Umbilical cord (tissue), 1 donor: ENCODE measurements at regions not wholly inside any gene's neighbourhood (a gene's known extent, or its start where the extent isn't known, plus 50 kb on each side); places are given as distances from the start of the nearest gene placed in this dataset.
"Not testable (repeated sequence)": the region's sequence is repeated elsewhere in the genome, so short reads cannot be mapped to it uniquely, and the experiment has no call there.

ENCODE experiments used
- DNase-seq: peaks from one replicate; pipeline ENCODE4 v3.0.0-alpha.2; 2015; ENCODE audit warnings: low spot score

GRCh38 chr14:55767286-55767685 lies 187.3 kb downstream of the KTN1 start:
- DNase-seq = no peak

DNA sequence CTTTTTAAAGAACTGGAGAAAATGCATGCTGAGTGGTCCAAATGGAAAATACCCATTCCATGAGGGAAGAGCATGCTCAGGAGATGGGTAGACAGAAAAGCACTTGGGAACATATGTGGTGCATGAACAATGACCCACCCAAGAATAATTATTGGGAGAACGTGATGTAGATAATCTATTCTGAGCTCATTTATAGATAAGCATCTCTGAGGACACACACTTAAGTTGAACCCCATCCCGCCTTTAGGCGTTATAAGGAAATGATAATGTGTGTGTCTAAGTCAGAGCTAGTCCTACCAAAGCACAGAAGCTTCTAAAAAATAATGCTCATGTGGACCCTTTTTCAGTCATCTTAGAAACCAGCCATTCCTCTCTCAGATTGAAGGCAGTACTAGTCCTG lies 189.9 kb downstream of the KTN1 start:
- DNase-seq = no peak

GRCh38 chr14:55771242-55771981 lies 191.4 kb downstream of the KTN1 start:
- no peak for DNase-seq

GRCh38 chr14:55772486-55772885 lies 192.5 kb downstream of the KTN1 start:
- DNase-seq = no peak

DNA sequence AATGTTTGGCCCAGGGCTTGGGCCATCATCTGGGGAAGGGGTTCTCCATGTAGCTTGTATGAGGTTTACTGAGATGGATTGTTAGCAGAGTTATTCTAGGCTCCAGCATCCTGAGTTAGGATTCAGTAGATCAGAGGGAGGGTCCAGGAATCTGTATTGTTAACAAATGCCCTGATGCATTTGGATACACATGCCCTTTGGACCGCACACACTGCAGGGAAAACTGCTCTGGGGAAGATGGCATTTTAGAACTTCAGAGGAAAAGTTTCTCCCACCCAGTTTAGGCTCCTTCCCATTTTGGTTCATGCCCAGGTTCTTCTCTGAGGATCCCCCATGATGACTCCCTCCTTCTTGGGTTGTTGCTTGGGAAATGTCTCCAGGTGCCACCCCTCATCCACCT lies 193.3 kb downstream of the KTN1 start:
- DNase-seq = no peak

- DNase-seq = no peak
Observed at GRCh38 chr14:55773984-55774545, 194.1 kb downstream of the KTN1 start.

GRCh38 chr14:55777877-55778276 lies 197.9 kb downstream of the KTN1 start:
- DNase-seq = no peak

DNA sequence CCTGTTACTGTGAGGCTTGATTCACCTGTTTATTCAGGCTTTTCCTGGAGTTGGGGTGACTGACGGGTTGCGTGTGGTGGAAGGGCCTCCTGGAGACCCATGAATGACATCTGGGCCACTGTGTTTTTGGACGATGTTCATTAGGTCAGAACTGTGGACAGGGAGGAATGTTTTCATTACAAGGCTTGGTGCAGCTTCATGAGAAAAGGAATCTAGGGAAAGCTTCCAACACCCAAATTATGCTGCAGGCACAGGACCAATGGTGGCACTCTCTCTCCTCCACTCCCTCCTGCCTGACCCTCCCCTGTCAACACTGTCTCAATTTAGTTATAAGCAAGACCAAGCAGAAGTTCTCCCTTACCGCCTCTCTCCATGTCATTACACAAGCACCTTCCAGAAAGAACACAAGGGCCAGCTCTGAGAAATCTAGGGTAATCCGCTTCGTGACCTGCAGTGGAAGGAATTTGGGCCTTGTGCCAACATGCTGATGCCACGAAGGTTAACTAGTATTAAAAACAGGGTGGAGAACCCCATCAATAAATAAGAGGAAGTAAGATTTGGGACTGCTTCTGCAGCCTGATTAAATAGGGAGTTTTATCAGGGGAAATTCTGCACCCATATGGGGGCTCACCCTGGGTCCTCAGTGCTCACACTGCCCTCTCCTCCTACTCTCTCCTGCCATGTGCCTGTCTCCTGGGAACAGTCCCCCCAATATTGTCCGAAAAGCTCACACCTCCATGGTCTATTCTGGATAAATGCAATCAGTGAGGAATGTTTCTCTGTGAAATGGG lies 200.3 kb downstream of the KTN1 start:
- peak; percentile 79 for DNase-seq

- DNase-seq = no peak
Observed at GRCh38 chr14:55781046-55781445, 201.0 kb downstream of the KTN1 start.

GRCh38 chr14:55782166-55782565 lies 202.2 kb downstream of the KTN1 start:
- peak; percentile 48 for DNase-seq

GRCh38 chr14:55789406-55789805 lies 209.4 kb downstream of the KTN1 start:
- peak; percentile 55 for DNase-seq

DNA sequence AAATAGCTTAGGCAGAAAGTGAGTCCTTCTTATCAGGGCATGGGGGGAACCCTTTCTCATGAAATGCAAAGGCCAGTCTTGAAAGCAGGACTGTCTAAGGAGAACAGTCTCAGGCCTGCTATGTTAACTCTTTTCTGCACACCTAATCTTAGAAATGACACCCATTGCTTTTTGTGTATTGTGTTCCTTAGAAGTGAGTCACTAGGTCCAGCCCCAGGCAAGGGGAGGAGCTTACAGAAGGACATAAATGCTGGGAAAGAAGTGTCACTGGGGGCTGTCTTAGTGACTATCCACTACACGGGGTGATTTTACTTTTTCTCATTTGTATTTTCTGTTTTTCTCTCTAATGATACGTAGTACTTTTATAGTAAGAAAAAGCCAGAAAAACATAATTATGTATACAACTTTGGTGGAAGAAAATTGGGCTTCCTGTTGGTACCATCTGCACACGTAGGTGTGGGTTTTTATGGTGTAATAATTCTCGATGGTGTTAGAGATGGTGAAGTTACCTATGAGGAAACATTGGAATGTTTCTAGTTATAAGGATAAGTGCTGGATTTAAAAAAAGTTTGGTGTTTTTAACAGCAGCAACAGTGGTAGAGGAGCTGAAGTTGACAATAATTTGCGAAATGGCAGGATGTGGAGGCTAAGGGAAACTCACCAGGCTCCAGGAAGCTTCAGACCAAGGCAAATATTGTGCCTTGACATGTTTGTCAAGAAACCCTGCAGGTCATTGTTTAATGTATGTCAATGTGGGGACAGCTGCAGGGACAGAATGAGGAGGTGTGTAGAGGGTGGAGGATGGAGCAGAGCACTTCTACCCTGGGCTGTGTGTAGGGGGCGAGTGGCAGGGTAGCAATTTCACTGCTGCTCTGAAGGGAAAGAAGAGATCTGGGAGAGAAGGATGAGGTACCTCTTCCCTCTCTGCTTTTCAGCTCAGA lies 214.9 kb downstream of the KTN1 start:
- DNase-seq = no peak

- not testable (repeated sequence) for DNase-seq
Observed at GRCh38 chr14:55796513-55796912, 216.5 kb downstream of the KTN1 start.

- no peak for DNase-seq
Observed at GRCh38 chr14:55798406-55798805, 218.4 kb downstream of the KTN1 start.

- DNase-seq = no peak
Observed at GRCh38 chr14:55799508-55800095, 219.6 kb downstream of the KTN1 start.

DNA sequence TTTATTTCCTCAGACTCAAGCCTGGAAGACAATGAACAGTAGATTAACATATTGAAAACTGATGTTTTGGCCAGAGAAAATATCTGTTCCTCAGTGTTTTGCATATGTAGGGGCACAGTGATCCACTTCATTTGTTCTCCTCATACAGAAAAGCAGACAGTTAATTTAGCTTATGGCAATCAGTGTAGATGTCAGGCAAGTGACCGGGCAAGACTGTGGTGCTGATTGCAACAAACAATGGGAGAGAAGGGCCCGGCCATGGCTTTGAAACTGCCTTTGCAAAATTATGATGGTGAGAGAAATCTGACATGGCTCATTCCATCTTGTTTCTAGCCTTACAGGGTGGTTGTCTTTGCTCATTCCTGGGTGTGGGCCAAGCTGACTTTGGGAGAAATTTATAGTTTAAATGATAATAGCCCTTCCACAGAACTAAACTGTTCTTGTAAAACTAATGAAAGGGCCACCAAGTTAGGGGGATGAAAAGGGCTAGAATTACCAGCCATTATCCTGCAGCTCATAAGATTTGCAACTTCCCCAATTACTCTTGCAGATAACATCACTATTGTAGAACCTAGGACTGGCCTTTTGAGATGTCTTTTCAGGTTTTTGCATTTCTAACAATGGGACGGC lies 220.3 kb downstream of the KTN1 start:
- no peak for DNase-seq

- no peak for DNase-seq
Observed at GRCh38 chr14:55801121-55801520, 221.1 kb downstream of the KTN1 start.

DNA sequence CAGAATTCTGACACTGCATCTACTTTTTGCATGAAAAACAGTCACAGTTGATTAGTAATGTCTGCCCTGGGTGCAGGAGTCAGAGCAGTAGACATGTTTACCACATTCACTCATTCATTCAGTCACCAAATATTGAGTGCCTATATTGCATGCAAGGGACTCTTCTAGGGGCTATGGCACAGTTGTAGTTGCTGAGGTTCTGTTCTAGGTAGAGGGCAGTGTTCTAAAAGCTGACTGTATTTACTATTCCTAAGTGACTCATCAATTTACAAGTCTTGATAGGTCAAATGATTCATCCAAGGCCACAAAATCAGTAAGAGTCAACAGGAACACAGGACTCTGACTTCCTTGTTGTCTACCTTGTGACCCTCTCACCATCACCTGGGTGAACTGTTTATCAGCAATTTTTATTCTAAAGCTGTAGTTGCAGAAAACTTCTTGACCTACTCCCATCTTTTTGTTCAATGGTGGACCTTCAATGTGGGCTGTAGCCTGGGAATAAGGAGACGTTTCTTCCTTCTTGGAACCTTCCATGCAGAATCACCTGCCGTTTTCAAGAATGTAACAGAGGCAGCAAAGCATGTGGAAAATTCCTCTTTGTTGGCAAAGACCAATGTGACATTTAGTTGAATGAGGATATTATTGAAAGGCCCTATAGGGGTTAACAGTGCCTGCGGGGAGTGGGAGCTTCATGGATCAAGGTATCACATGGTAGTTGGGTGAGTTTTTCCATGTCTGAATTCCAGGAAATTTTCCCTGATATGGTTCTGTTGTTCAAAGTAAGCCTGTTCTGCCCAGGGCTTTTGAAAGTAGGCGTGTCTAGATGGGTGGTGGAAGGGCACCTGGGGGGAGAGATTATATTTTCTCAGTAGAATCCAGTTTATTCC lies 223.2 kb downstream of the KTN1 start:
- no peak for DNase-seq

DNA sequence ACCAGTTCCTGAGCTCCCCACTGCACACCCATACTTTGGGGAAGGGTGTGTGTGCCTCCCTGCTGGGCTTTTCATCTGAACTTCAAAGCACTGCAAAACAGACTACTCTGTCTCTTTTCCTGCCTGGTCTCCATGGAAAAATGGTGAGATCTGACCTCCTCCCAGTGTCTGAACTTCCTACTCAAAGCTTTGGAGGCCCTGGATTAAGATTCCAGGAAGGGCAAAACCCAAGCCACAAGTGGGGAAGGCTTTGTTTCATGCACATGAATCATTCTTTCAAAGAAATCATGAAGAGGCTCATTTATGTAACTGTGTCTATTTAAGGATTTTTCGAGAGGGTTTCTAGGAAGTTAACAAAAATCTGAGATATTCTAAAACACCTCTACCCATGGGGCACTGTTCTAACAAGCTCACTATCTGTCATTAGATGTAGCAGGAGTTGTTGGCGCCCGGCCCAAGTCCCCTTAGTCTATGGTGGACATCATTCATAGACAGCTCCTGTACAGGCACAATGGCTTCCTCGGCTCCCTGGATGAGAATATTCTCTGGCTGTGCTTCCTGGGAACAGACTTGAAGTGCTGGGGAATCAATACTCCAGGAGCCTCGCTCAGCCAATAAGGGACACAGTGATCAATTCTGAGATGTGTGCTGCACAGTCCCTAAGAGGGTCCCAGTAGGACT lies 224.0 kb downstream of the KTN1 start:
- DNase-seq = peak; percentile 62
